ENCODE measurements at regions not wholly inside any gene's neighbourhood (a gene's known extent, or its start where the extent isn't known, plus 50 kb on each side); places are given as distances from the start of the nearest gene placed in this dataset.

GRCh38 chr7:18416988-18417387 is 78.6 kb upstream of the HDAC9 start:
- ATAC-seq (no peak), DNase-seq (ENCODE audit: low spot score) (no peak)
- Mint-ChIP-seq H3K36me3 (no peaks in the 10 kb centered on the region), H3K9me3 (no peaks in the 10 kb centered on the region), H3K4me3 (no peak overlapping the region), H3K4me1 (peaks cover 28% of the 10 kb centered on the region), H3K27ac (no peak overlapping the region), H3K27me3 (ENCODE audit: low read depth) (no peaks in the 10 kb centered on the region)
- CTCF ChIA-PET = no interaction called here
- no peak for TF ChIP-seq ZNF512 (CRISPR knock-in tag; IDR thresholded peaks at IDR 0.05; ENCODE audit: borderline replicate concordance)
- TF ChIP-seq ZNF317 (CRISPR knock-in tag; IDR thresholded peaks at IDR 0.05; ENCODE audit: borderline replicate concordance, low read depth) = no peak
- no peak for TF ChIP-seq PRRX2 (CRISPR knock-in tag; IDR thresholded peaks at IDR 0.05)
- TF ChIP-seq HMGXB4 (CRISPR knock-in tag; IDR thresholded peaks at IDR 0.05) = no peak
- TF ChIP-seq, protein P1, sequence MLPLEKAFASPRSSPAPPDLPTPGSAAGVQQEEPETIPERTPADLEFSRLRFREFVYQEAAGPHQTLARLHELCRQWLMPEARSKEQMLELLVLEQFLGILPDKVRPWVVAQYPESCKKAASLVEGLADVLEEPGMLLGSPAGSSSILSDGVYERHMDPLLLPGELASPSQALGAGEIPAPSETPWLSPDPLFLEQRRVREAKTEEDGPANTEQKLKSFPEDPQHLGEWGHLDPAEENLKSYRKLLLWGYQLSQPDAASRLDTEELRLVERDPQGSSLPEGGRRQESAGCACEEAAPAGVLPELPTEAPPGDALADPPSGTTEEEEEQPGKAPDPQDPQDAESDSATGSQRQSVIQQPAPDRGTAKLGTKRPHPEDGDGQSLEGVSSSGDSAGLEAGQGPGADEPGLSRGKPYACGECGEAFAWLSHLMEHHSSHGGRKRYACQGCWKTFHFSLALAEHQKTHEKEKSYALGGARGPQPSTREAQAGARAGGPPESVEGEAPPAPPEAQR (CRISPR knock-in tag; IDR thresholded peaks at IDR 0.05) = no peak
- no peak for TF ChIP-seq TCF7 (CRISPR knock-in tag; IDR thresholded peaks at IDR 0.05; ENCODE audit: low read depth)
- TF ChIP-seq CDX4 (CRISPR knock-in tag; IDR thresholded peaks at IDR 0.05; ENCODE audit: borderline replicate concordance) = no peak
- no peak for TF ChIP-seq SMAD4 (CRISPR knock-in tag; IDR thresholded peaks at IDR 0.05)
- TF ChIP-seq ZNF138 (CRISPR knock-in tag; conservative IDR thresholded peaks at IDR 0.05) = no peak
- POLR2A ChIA-PET = no interaction called here

DNA sequence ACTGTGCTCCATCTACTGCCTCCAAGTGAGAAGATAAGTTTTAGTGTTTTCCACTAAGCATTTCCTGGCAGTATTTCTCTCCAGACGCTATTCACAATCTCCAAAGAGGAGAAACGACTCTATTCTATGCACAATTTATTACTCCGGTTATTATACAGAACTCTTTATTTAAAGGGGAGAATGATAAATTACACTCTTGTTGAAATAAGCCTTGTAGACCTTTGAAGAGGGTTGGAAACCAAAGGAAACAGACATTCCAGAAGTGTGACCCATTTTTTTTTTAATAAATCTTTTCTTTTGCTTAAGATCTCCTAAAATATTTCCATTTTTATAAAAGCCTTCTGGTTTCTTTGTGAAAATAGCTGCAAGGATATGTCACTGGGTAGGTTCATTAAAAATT is 76.1 kb upstream of the HDAC9 start:
- Mint-ChIP-seq H3K36me3 (no peaks in the 10 kb centered on the region), H3K27me3 (ENCODE audit: low read depth) (no peaks in the 10 kb centered on the region), H3K27ac (no peak overlapping the region), H3K4me1 (peaks cover 33% of the 10 kb centered on the region), H3K9me3 (no peaks in the 10 kb centered on the region), H3K4me3 (no peak overlapping the region)
- ATAC-seq (no peak), DNase-seq (ENCODE audit: low spot score) (no peak)
- POLR2A ChIA-PET = interaction anchor here (0.5 kb wide), 1 partner anchor 1897 kb away, joined by 5 read pairs; no protein-coding TSS in a partner anchor
- CTCF ChIA-PET = no interaction called here
- TF ChIP-seq MLX (CRISPR knock-in tag; IDR thresholded peaks at IDR 0.05) = no peak
- TF ChIP-seq ZBTB21 (CRISPR knock-in tag; IDR thresholded peaks at IDR 0.05; ENCODE audit: borderline replicate concordance) = no peak
- no peak for TF ChIP-seq CREB1 (CRISPR knock-in tag; IDR thresholded peaks at IDR 0.05)
- TF ChIP-seq, protein P2, sequence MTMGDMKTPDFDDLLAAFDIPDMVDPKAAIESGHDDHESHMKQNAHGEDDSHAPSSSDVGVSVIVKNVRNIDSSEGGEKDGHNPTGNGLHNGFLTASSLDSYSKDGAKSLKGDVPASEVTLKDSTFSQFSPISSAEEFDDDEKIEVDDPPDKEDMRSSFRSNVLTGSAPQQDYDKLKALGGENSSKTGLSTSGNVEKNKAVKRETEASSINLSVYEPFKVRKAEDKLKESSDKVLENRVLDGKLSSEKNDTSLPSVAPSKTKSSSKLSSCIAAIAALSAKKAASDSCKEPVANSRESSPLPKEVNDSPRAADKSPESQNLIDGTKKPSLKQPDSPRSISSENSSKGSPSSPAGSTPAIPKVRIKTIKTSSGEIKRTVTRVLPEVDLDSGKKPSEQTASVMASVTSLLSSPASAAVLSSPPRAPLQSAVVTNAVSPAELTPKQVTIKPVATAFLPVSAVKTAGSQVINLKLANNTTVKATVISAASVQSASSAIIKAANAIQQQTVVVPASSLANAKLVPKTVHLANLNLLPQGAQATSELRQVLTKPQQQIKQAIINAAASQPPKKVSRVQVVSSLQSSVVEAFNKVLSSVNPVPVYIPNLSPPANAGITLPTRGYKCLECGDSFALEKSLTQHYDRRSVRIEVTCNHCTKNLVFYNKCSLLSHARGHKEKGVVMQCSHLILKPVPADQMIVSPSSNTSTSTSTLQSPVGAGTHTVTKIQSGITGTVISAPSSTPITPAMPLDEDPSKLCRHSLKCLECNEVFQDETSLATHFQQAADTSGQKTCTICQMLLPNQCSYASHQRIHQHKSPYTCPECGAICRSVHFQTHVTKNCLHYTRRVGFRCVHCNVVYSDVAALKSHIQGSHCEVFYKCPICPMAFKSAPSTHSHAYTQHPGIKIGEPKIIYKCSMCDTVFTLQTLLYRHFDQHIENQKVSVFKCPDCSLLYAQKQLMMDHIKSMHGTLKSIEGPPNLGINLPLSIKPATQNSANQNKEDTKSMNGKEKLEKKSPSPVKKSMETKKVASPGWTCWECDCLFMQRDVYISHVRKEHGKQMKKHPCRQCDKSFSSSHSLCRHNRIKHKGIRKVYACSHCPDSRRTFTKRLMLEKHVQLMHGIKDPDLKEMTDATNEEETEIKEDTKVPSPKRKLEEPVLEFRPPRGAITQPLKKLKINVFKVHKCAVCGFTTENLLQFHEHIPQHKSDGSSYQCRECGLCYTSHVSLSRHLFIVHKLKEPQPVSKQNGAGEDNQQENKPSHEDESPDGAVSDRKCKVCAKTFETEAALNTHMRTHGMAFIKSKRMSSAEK (CRISPR knock-in tag; IDR thresholded peaks at IDR 0.05; ENCODE audit: borderline replicate concordance) = no peak
- no peak for TF ChIP-seq JAZF1 (CRISPR knock-in tag; IDR thresholded peaks at IDR 0.05)
- TF ChIP-seq, protein P3, sequence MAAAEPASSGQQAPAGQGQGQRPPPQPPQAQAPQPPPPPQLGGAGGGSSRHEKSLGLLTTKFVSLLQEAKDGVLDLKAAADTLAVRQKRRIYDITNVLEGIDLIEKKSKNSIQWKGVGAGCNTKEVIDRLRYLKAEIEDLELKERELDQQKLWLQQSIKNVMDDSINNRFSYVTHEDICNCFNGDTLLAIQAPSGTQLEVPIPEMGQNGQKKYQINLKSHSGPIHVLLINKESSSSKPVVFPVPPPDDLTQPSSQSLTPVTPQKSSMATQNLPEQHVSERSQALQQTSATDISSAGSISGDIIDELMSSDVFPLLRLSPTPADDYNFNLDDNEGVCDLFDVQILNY (CRISPR knock-in tag; IDR thresholded peaks at IDR 0.05) = no peak
- no peak for TF ChIP-seq JUN (CRISPR knock-in tag; IDR thresholded peaks at IDR 0.05)
- TF ChIP-seq ESRRA (CRISPR knock-in tag; IDR thresholded peaks at IDR 0.05; ENCODE audit: borderline replicate concordance) = no peak
- no peak for TF ChIP-seq MYBL2 (CRISPR knock-in tag; IDR thresholded peaks at IDR 0.05)
- TF ChIP-seq CBFB (CRISPR knock-in tag; IDR thresholded peaks at IDR 0.05; ENCODE audit: low read depth) = no peak
